DOHH2 (cell line): ENCODE measurements at regions not wholly inside any gene's neighbourhood (a gene's known extent, or its start where the extent isn't known, plus 50 kb on each side); places are given as distances from the start of the nearest gene placed in this dataset.

Experiments
- H3F3A ChIP-seq: fragments of 200-600 bp; sonication (generic), shearing (Covaris generic); 2 replicates; pipeline ENCODE4 v1.6.0; 2016; ENCODE audit warnings: antibody characterized with exemption, mild to moderate bottlenecking; ENCODE audit not compliant: control insufficient read depth, insufficient read depth
- H3K27ac ChIP-seq: fragments of 200-600 bp; sonication (generic); 2 replicates; pipeline ENCODE4 v1.5.1; 2014; ENCODE audit warnings: low read depth, mild to moderate bottlenecking, low read length, moderate library complexity
- H3K27me3 ChIP-seq: fragments of 200-600 bp; sonication (generic); 2 replicates; pipeline ENCODE4 v1.6.1; 2014; ENCODE audit warnings: mild to moderate bottlenecking, low read length, mixed read lengths; ENCODE audit not compliant: control insufficient read depth
- H3K36me3 ChIP-seq: fragments of 200-600 bp; sonication (generic); 2 replicates; pipeline ENCODE4 v1.6.1; 2014; ENCODE audit warnings: mild to moderate bottlenecking, low read length, moderate library complexity, mixed read lengths; ENCODE audit not compliant: control insufficient read depth
- H3K4me1 ChIP-seq: fragments of 200-600 bp; sonication (generic); 2 replicates; pipeline ENCODE4 v1.6.1; 2014; ENCODE audit warnings: mild to moderate bottlenecking, low read length, mixed read lengths; ENCODE audit not compliant: control insufficient read depth
- H3K4me2 ChIP-seq: fragments of 200-600 bp; sonication (generic); 2 replicates; pipeline ENCODE4 v1.6.0; 2014; ENCODE audit warnings: mild to moderate bottlenecking, low read length, moderate library complexity
- H3K4me3 ChIP-seq: fragments of 200-600 bp; sonication (generic); 2 replicates; pipeline ENCODE4 v1.5.1; 2014; ENCODE audit warnings: mild to moderate bottlenecking, low read length, mixed read lengths
- H3K79me2 ChIP-seq: fragments of 200-600 bp; sonication (generic); 2 replicates; pipeline ENCODE4 v1.6.1; 2014; ENCODE audit warnings: mild to moderate bottlenecking, low read length, mixed read lengths; ENCODE audit not compliant: control insufficient read depth
- H3K9me2 ChIP-seq: fragments of 200-600 bp; sonication (generic); replicated peaks from 2 replicates; pipeline ENCODE4 v1.6.1; 2014; ENCODE audit warnings: mild to moderate bottlenecking, low read length, mixed read lengths; ENCODE audit not compliant: control insufficient read depth
- H3K9me3 ChIP-seq: fragments of 200-600 bp; sonication (generic); 2 replicates; pipeline ENCODE4 v1.6.1; 2014; ENCODE audit warnings: antibody characterized with exemption, low read length, mixed read lengths; ENCODE audit not compliant: control insufficient read depth, insufficient read depth
- H4K20me1 ChIP-seq: fragments of 200-600 bp; sonication (generic); 2 replicates; pipeline ENCODE4 v1.6.0; 2014; ENCODE audit warnings: low read depth, mild to moderate bottlenecking, antibody characterized with exemption, low read length, moderate library complexity; ENCODE audit not compliant: control insufficient read depth, insufficient read depth
- CTCF ChIP-seq: fragments of 200-600 bp; sonication (generic); IDR thresholded peaks from one replicate; pipeline ENCODE4 v1.5.1; 2014; ENCODE audit warnings: antibody characterized with exemption, mild to moderate bottlenecking, low read depth, low read length; ENCODE audit not compliant: poor library complexity, severe bottlenecking
- EZH2phosphoT487 ChIP-seq: fragments of 200-600 bp; sonication (generic); IDR thresholded peaks from 2 replicates; pipeline ENCODE4 v1.6.1; 2017; ENCODE audit warnings: borderline replicate concordance, mild to moderate bottlenecking, antibody characterized with exemption, low read length, moderate library complexity, mixed read lengths

- Histone ChIP-seq H4K20me1 (no peaks in the 10 kb centered on the region), H3K4me2 (no peak overlapping the region), H3K79me2 (no peaks in the 10 kb centered on the region), H3K9me3 (no peaks in the 10 kb centered on the region), H3K27me3 (no peaks in the 10 kb centered on the region), H3K4me3 (no peak overlapping the region), H3K36me3 (no peaks in the 10 kb centered on the region), H3K4me1 (no peaks in the 10 kb centered on the region), H3K27ac (no peak overlapping the region), H3F3A (no peaks in the 10 kb centered on the region), H3K9me2 (no peaks in the 10 kb centered on the region)
- TF ChIP-seq CTCF: no peak
- TF ChIP-seq EZH2phosphoT487: no peak
Measured at GRCh38 chr10:104520653-104521052, 120.4 kb upstream of the SORCS3 start.

GRCh38 chr10:104521901-104522694 is 119.0 kb upstream of the SORCS3 start:
- TF ChIP-seq CTCF (no peak), EZH2phosphoT487 (no peak)

GRCh38 chr10:104526188-104526587 is 114.9 kb upstream of the SORCS3 start:
- TF ChIP-seq CTCF (no peak), EZH2phosphoT487 (no peak)
- Histone ChIP-seq H3K27ac (no peak overlapping the region), H3K4me1 (no peaks in the 10 kb centered on the region), H3K4me3 (no peak overlapping the region), H3K9me3 (no peaks in the 10 kb centered on the region), H3K27me3 (no peaks in the 10 kb centered on the region), H3K79me2 (no peaks in the 10 kb centered on the region), H3F3A (no peaks in the 10 kb centered on the region), H3K9me2 (no peaks in the 10 kb centered on the region), H4K20me1 (no peaks in the 10 kb centered on the region), H3K4me2 (no peak overlapping the region), H3K36me3 (no peaks in the 10 kb centered on the region)

More at GRCh38 chr10:104521901-104522694, 119.0 kb upstream of the SORCS3 start:
- Histone ChIP-seq H3K9me3 (no peaks in the 10 kb centered on the region), H3K36me3 (no peaks in the 10 kb centered on the region), H4K20me1 (no peaks in the 10 kb centered on the region), H3K4me2 (no peak overlapping the region), H3K4me3 (no peak overlapping the region), H3K27me3 (no peaks in the 10 kb centered on the region), H3K9me2 (no peaks in the 10 kb centered on the region), H3K4me1 (no peaks in the 10 kb centered on the region), H3K79me2 (no peaks in the 10 kb centered on the region), H3K27ac (no peak overlapping the region), H3F3A (no peaks in the 10 kb centered on the region)
